ENCODE measurements at regions not wholly inside any gene's neighbourhood (a gene's known extent, or its start where the extent isn't known, plus 50 kb on each side); places are given as distances from the start of the nearest gene placed in this dataset.

DNA sequence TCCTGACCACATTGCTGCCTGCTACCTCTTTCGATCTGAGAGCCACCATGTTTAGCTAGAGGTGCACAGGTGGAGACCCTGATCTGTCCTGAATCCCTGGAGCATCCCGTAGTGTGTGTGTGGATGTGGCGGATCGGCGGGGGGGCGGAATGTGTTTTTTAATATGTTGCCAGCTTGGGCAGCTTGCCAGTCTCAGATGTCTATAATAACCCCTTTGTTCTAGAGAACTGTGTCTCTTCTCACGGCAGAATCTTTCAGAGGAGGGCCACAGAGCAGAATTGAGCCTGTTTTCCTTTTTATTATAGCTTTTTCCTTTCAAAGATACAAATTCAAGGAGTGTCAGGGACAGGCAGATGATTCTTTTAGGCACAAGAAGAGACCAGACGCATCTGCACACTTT lies 934.1 kb upstream of the KLHL29 start:
- TF ChIP-seq TAF1 (IDR thresholded peaks at IDR 0.05; ENCODE audit: borderline replicate concordance, insufficient read depth, low read length) (no peak), POLR2AphosphoS5 (IDR thresholded peaks at IDR 0.05; ENCODE audit: low read depth, low read length) (no peak), REST (IDR thresholded peaks at IDR 0.05; ENCODE audit: insufficient read depth in 1 of 2, low read depth in 2 of 2, low read length in 2 of 2) (no peak), SIN3A (IDR thresholded peaks at IDR 0.05; ENCODE audit: borderline replicate concordance, insufficient read depth, low read length) (no peak), FOXP2 (optimal IDR thresholded peaks at IDR 0.05; ENCODE audit: borderline replicate concordance, extremely low read depth, extremely low read length, insufficient read depth) (no peak)

Measured in PFSK-1 (cell line).